KMS-11 (cell line): ENCODE measurements at regions not wholly inside any gene's neighbourhood (a gene's known extent, or its start where the extent isn't known, plus 50 kb on each side); places are given as distances from the start of the nearest gene placed in this dataset.

ENCODE experiments used
- H2AFZ ChIP-seq: fragments of 200-600 bp; sonication (generic); 2 replicates; pipeline ENCODE4 v1.6.1; 2016; ENCODE audit warnings: antibody characterized with exemption, mixed run types, low read depth
- H3K27ac ChIP-seq: fragments of 200-600 bp; sonication (generic); 2 replicates; pipeline ENCODE4 v1.6.1; 2016; ENCODE audit warnings: mild to moderate bottlenecking, mixed run types
- H3K27me3 ChIP-seq: fragments of 200-600 bp; sonication (generic); 2 replicates; pipeline ENCODE4 v1.6.1; 2017; ENCODE audit warnings: mild to moderate bottlenecking, low read depth, mixed run types, moderate library complexity; ENCODE audit not compliant: insufficient read depth
- H3K36me3 ChIP-seq: fragments of 200-600 bp; sonication (generic); 2 replicates; pipeline ENCODE4 v1.6.1; 2017; ENCODE audit warnings: mild to moderate bottlenecking, mixed run types; ENCODE audit not compliant: insufficient read depth
- H3K4me1 ChIP-seq: fragments of 200-600 bp; sonication (generic); 2 replicates; pipeline ENCODE4 v1.6.1; 2016; ENCODE audit warnings: mild to moderate bottlenecking, low read depth, mixed run types; ENCODE audit not compliant: poor library complexity, severe bottlenecking
- H3K4me2 ChIP-seq: fragments of 200-600 bp; sonication (generic); 2 replicates; pipeline ENCODE4 v1.7.0; 2016; ENCODE audit warnings: mild to moderate bottlenecking, mixed run types
- H3K4me3 ChIP-seq: fragments of 200-600 bp; sonication (generic); IDR thresholded peaks from 2 replicates; pipeline ENCODE4 v1.6.1; 2017; ENCODE audit warnings: low read depth, low read length, mixed read lengths; ENCODE audit not compliant: insufficient read depth
- H3K79me2 ChIP-seq: fragments of 200-600 bp; sonication (generic); 2 replicates; pipeline ENCODE4 v1.6.1; 2016; ENCODE audit warnings: low read depth, mixed run types; ENCODE audit not compliant: insufficient read depth
- H3K9ac ChIP-seq: fragments of 200-600 bp; sonication (generic); 2 replicates; pipeline ENCODE4 v1.6.1; 2016; ENCODE audit warnings: mild to moderate bottlenecking, mixed run types
- H4K20me1 ChIP-seq: fragments of 200-600 bp; sonication (generic); 2 replicates; pipeline ENCODE4 v1.6.1; 2016; ENCODE audit warnings: mild to moderate bottlenecking, mixed run types; ENCODE audit not compliant: insufficient read depth
- CTCF ChIP-seq: fragments of 200-600 bp; sonication (generic); conservative IDR thresholded peaks from 2 replicates; pipeline ENCODE4 v1.6.1; 2017; ENCODE audit warnings: low read depth, mild to moderate bottlenecking, antibody characterized with exemption, low read length, moderate library complexity, mixed read lengths

GRCh38 chr7:106163257-106163656, 51.1 kb upstream of the SYPL1 start:
- Histone ChIP-seq H3K36me3 (no peaks in the 10 kb centered on the region), H3K4me2 (no peak overlapping the region), H3K9ac (no peak overlapping the region), H4K20me1 (no peaks in the 10 kb centered on the region), H2AFZ (no peak overlapping the region), H3K4me3 (no peak overlapping the region), H3K4me1 (no peaks in the 10 kb centered on the region), H3K79me2 (no peaks in the 10 kb centered on the region), H3K27ac (no peak overlapping the region), H3K27me3 (no peaks in the 10 kb centered on the region)
- no peak for TF ChIP-seq CTCF
